ENCODE measurements at regions not wholly inside any gene's neighbourhood (a gene's known extent, or its start where the extent isn't known, plus 50 kb on each side); places are given as distances from the start of the nearest gene placed in this dataset.

GRCh38 chr13:109669234-109669612, 117.2 kb downstream of the IRS2 start:
- TF ChIP-seq POLR2A (IDR thresholded peaks at IDR 0.05) (no peak), CTCF (IDR thresholded peaks at IDR 0.05) (no peak), EP300 (IDR thresholded peaks at IDR 0.05) (no peak)
- Histone ChIP-seq H3K36me3 (no peaks in the 10 kb centered on the region), H3K27ac (no peak overlapping the region), H3K4me1 (ENCODE audit: insufficient read depth) (peaks cover 1% of the 10 kb centered on the region), H3K9me3 (no peaks in the 10 kb centered on the region), H3K27me3 (no peaks in the 10 kb centered on the region), H3K4me3 (no peak overlapping the region)
- 82 to 86% (median 82%) methylated on average over 8 of the region's 8 CpGs for WGBS, 3 donors
- intact Hi-C loops (cut with DNase I) = no loop called here
- DNase-seq = no peak

- TF ChIP-seq POLR2A (IDR thresholded peaks at IDR 0.05) (no peak), CTCF (IDR thresholded peaks at IDR 0.05) (no peak), EP300 (IDR thresholded peaks at IDR 0.05) (no peak)
- WGBS, 3 donors = 89 to 92% (median 91%) methylated on average over 7 of the region's 7 CpGs
- no peaks in the 10 kb centered on the region for H3K9me3 ChIP-seq
- H3K36me3 ChIP-seq = no peaks in the 10 kb centered on the region
- H3K27ac ChIP-seq = no peak overlapping the region
- intact Hi-C loops (cut with DNase I) = no loop called here
- H3K4me1 ChIP-seq (ENCODE audit: insufficient read depth) = peaks cover 1% of the 10 kb centered on the region
- DNase-seq = no peak
- no peaks in the 10 kb centered on the region for H3K27me3 ChIP-seq
- no peak overlapping the region for H3K4me3 ChIP-seq
Observed at GRCh38 chr13:109668433-109669233, 117.8 kb downstream of the IRS2 start.

GRCh38 chr13:109667807-109668291, 118.5 kb downstream of the IRS2 start:
- TF ChIP-seq EP300 (IDR thresholded peaks at IDR 0.05) (no peak), CTCF (IDR thresholded peaks at IDR 0.05) (no peak), POLR2A (IDR thresholded peaks at IDR 0.05) (no peak)
- Histone ChIP-seq H3K36me3 (no peaks in the 10 kb centered on the region), H3K27me3 (no peaks in the 10 kb centered on the region), H3K9me3 (no peaks in the 10 kb centered on the region), H3K4me3 (no peak overlapping the region), H3K27ac (no peak overlapping the region), H3K4me1 (ENCODE audit: insufficient read depth) (no peaks in the 10 kb centered on the region)
- DNase-seq = no peak
- intact Hi-C loops (cut with DNase I) = no loop called here
- 66 to 73% (median 72%) methylated on average over 9 of the region's 9 CpGs for WGBS, 3 donors

GRCh38 chr13:109667056-109667455, 119.3 kb downstream of the IRS2 start:
- intact Hi-C loops (cut with DNase I) = no loop called here
- Histone ChIP-seq H3K9me3 (no peaks in the 10 kb centered on the region), H3K36me3 (no peaks in the 10 kb centered on the region), H3K4me3 (no peak overlapping the region), H3K27me3 (no peaks in the 10 kb centered on the region), H3K27ac (no peak overlapping the region), H3K4me1 (ENCODE audit: insufficient read depth) (no peaks in the 10 kb centered on the region)
- DNase-seq = no peak
- no peak for TF ChIP-seq POLR2A (IDR thresholded peaks at IDR 0.05)
- no peak for TF ChIP-seq EP300 (IDR thresholded peaks at IDR 0.05)
- no peak for TF ChIP-seq CTCF (IDR thresholded peaks at IDR 0.05)
- WGBS, 3 donors = 47 to 62% (median 57%) methylated on average over 13 of the region's 13 CpGs
